Fibroblast of lung (primary cell): ENCODE measurements at regions not wholly inside any gene's neighbourhood (a gene's known extent, or its start where the extent isn't known, plus 50 kb on each side); places are given as distances from the start of the nearest gene placed in this dataset.

ENCODE experiments used
- DNase-seq, 2 donors: peaks; one replicate each; pipeline versions ENCODE4 v3.0.0 to v3.0.0-alpha.2; 2010; ENCODE audit warnings: low read depth in 2 of 2
- H2AFZ ChIP-seq: 2 replicates; pipeline ENCODE4 v1.5.1; 2012; ENCODE audit warnings: low read length, control low read depth, inconsistent platforms
- H3K27ac ChIP-seq: 2 replicates; pipeline ENCODE4 v1.5.1; 2011; ENCODE audit warnings: low read length, control low read depth; ENCODE audit not compliant: insufficient read depth
- H3K27me3 ChIP-seq: 2 replicates; pipeline ENCODE4 v1.5.1; 2011; ENCODE audit warnings: mild to moderate bottlenecking, low read length; ENCODE audit not compliant: control insufficient read depth, insufficient read depth
- H3K36me3 ChIP-seq: 2 replicates; pipeline ENCODE4 v1.5.1; 2011; ENCODE audit warnings: low read length; ENCODE audit not compliant: control insufficient read depth, insufficient read depth
- H3K4me1 ChIP-seq: 2 replicates; pipeline ENCODE4 v1.5.1; 2011; ENCODE audit warnings: low read length; ENCODE audit not compliant: control insufficient read depth, insufficient read depth; ENCODE audit errors: extremely low read depth
- H3K4me2 ChIP-seq: 2 replicates; pipeline ENCODE4 v1.5.1; 2011; ENCODE audit warnings: low read length, control low read depth; ENCODE audit not compliant: insufficient read depth; ENCODE audit errors: extremely low read depth
- H3K4me3 ChIP-seq, 4 experiments: fragments of 200-600 bp in 1 of 4; sonication (generic) in 1 of 4; replicated peaks in 1 of 4; 2 replicates each; pipeline ENCODE4 v1.5.1; 2011 to 2016; ENCODE audit warnings: low read length in 4 of 4, low read depth in 3 of 4, mild to moderate bottlenecking in 3 of 4, control low read depth in 2 of 4, inconsistent platforms in 1 of 4, mixed read lengths in 1 of 4; ENCODE audit not compliant: insufficient read depth in 1 of 4; ENCODE audit errors: control extremely low read depth in 1 of 4
- H3K79me2 ChIP-seq: 2 replicates; pipeline ENCODE4 v1.5.1; 2012; ENCODE audit warnings: mild to moderate bottlenecking, low read length, inconsistent platforms; ENCODE audit not compliant: control insufficient read depth, insufficient read depth
- H3K9ac ChIP-seq: 2 replicates; pipeline ENCODE4 v1.5.1; 2011; ENCODE audit warnings: mild to moderate bottlenecking, low read length, control low read depth; ENCODE audit not compliant: insufficient read depth
- H3K9me3 ChIP-seq: 2 replicates; pipeline ENCODE4 v1.5.1; 2012; ENCODE audit warnings: low read depth, low read length; ENCODE audit not compliant: control insufficient read depth, insufficient read depth
- H4K20me1 ChIP-seq: 2 replicates; pipeline ENCODE4 v1.5.1; 2011; ENCODE audit warnings: low read length; ENCODE audit not compliant: control insufficient read depth, insufficient read depth; ENCODE audit errors: extremely low read depth
- EZH2 ChIP-seq: IDR thresholded peaks from 2 replicates; pipeline ENCODE4 v1.5.1; 2012; ENCODE audit warnings: low read length, control low read depth, mild to moderate bottlenecking; ENCODE audit errors: missing control alignments
- TF ChIP-seq, protein P1 (sequence below), 2 donors: IDR thresholded peaks in 1 of 2; conservative IDR thresholded peaks in 1 of 2; 1 replicate in 1 of 2; 2 replicates in 1 of 2; pipeline ENCODE4 v1.5.1; 2011 to 2012; ENCODE audit warnings: low read length in 2 of 2, control low read depth in 1 of 2, inconsistent platforms in 1 of 2, low read depth in 1 of 2, mild to moderate bottlenecking in 1 of 2

DNA sequence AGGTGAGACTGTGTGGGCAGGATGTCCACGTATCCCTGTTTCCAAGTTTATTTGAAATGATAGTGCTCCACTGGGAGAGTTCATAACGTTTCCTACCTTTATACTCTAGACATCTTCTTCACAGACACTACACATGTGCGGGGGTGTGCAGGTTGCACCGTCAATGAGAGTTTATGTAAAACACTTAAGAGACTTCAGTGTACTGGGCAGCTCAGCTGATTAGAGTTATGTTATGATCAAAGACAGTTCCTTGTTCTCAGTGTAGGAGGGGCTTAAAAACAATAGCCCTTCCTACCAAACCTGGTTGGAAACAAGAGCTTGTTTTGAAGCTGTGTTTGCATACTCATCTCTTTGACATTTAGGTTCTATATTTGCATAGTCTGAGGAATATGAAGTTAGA lies 326.9 kb upstream of the AGA start:
- DNase-seq, result no peak
- TF ChIP-seq, protein P1, sequence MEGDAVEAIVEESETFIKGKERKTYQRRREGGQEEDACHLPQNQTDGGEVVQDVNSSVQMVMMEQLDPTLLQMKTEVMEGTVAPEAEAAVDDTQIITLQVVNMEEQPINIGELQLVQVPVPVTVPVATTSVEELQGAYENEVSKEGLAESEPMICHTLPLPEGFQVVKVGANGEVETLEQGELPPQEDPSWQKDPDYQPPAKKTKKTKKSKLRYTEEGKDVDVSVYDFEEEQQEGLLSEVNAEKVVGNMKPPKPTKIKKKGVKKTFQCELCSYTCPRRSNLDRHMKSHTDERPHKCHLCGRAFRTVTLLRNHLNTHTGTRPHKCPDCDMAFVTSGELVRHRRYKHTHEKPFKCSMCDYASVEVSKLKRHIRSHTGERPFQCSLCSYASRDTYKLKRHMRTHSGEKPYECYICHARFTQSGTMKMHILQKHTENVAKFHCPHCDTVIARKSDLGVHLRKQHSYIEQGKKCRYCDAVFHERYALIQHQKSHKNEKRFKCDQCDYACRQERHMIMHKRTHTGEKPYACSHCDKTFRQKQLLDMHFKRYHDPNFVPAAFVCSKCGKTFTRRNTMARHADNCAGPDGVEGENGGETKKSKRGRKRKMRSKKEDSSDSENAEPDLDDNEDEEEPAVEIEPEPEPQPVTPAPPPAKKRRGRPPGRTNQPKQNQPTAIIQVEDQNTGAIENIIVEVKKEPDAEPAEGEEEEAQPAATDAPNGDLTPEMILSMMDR (conservative IDR thresholded peaks at IDR 0.05 in 1 of 2, IDR thresholded peaks at IDR 0.05 in 1 of 2; ENCODE audit: low read depth in 1 of 2, low read length in 2 of 2), result no peak
- no peak for TF ChIP-seq EZH2

DNA sequence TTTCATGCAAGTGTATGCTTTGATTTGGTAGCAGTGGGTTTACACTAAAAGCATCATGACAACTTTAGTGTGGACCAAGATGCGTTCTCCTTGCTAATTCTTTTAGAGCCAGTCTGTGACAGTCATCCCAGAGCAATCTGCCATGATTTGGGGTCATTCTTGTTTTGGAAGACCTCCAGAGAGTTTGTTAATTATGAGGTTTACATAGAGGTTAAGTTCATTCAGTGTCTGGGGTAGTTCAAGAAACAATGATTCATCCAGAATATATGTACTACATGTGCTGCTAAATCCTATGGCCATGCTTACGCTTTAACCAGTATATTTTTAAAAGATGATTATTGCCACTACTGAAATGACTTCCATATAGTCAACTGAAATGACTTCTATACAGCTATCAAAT lies 328.5 kb upstream of the AGA start:
- peak; percentile 1 to 27 for DNase-seq
- H3K4me3 ChIP-seq, result no peak overlapping the region
- no peak overlapping the region for H3K27ac ChIP-seq
- H3K9ac ChIP-seq, result no peak overlapping the region
- H3K36me3 ChIP-seq, result no peaks in the 10 kb centered on the region
- TF ChIP-seq, protein P1 (conservative IDR thresholded peaks at IDR 0.05 in 1 of 2, IDR thresholded peaks at IDR 0.05 in 1 of 2; ENCODE audit: low read depth in 1 of 2, low read length in 2 of 2), result no peak
- TF ChIP-seq EZH2, result no peak
- H4K20me1 ChIP-seq, result no peaks in the 10 kb centered on the region
- H3K27me3 ChIP-seq, result no peaks in the 10 kb centered on the region
- no peaks in the 10 kb centered on the region for H3K4me1 ChIP-seq
- no peak overlapping the region for H3K4me2 ChIP-seq
- H3K9me3 ChIP-seq, result no peaks in the 10 kb centered on the region
- H3K79me2 ChIP-seq, result no peaks in the 10 kb centered on the region
- no peak overlapping the region for H2AFZ ChIP-seq

More for the DNA sequence above, 326.9 kb upstream of the AGA start:
- Histone ChIP-seq H2AFZ (no peak overlapping the region), H3K9me3 (no peaks in the 10 kb centered on the region), H3K4me2 (no peak overlapping the region), H3K27me3 (no peaks in the 10 kb centered on the region), H3K4me3 (no peak overlapping the region), H3K79me2 (no peaks in the 10 kb centered on the region), H4K20me1 (no peaks in the 10 kb centered on the region), H3K9ac (no peak overlapping the region), H3K4me1 (no peaks in the 10 kb centered on the region), H3K36me3 (no peaks in the 10 kb centered on the region), H3K27ac (no peak overlapping the region)

DNA sequence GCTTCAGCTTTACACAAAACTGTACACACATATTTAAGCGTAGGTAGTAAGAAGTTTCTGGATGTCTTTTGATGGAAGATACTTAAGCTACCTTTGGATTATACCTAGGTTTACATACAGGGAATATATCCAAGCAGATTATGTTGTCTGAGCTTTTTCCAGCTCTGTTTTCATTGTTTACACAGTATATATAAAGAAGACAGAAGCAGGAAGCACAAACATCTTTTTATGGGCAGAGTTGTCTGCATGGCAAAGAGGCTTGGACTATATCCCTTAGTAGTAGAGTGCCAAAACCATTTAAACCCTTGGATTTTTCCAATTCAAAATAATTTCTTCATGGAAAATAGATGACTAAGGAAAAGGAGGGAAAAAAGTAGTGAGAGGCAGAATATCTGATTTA lies 329.4 kb upstream of the AGA start:
- Histone ChIP-seq H3K4me3 (no peak overlapping the region), H3K79me2 (no peaks in the 10 kb centered on the region), H3K36me3 (no peaks in the 10 kb centered on the region), H3K4me1 (no peaks in the 10 kb centered on the region), H3K9me3 (no peaks in the 10 kb centered on the region), H2AFZ (no peak overlapping the region), H3K27me3 (no peaks in the 10 kb centered on the region), H3K4me2 (no peak overlapping the region), H4K20me1 (no peaks in the 10 kb centered on the region), H3K9ac (no peak overlapping the region), H3K27ac (no peak overlapping the region)
- DNase-seq, result no peak
- TF ChIP-seq EZH2, result no peak
- TF ChIP-seq, protein P1 (conservative IDR thresholded peaks at IDR 0.05 in 1 of 2, IDR thresholded peaks at IDR 0.05 in 1 of 2; ENCODE audit: low read depth in 1 of 2, low read length in 2 of 2), result no peak
